GM12873 (cell line): ENCODE measurements at regions not wholly inside any gene's neighbourhood (a gene's known extent, or its start where the extent isn't known, plus 50 kb on each side); places are given as distances from the start of the nearest gene placed in this dataset.

Experiments used
- TF ChIP-seq, protein P1 (sequence below): IDR thresholded peaks from 2 replicates; pipeline ENCODE4 v1.5.1; 2012; ENCODE audit warnings: low read depth, mild to moderate bottlenecking, moderate library complexity, low read length, control low read depth; ENCODE audit not compliant: insufficient read depth; ENCODE audit errors: missing control alignments

DNA sequence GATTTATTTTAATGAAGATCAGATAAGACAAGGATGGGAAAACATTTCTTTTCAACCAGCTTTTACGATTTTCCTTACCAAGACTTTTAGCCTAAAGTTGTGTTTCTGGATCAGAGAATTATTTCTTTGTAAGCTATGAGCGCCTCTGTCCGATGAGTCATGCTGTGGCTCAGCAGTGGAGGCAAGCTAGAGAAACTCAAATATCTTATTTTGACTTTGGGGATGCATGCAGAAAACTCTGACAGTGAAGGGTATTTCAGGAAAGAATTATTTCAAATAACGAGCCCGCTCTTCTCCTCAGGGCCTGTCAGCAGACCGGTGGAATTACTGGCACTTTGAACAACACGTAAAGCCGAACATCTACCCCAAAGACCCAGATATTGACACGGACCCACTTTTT, 77.9 kb upstream of the OR5AK2 start:
- TF ChIP-seq, protein P1, sequence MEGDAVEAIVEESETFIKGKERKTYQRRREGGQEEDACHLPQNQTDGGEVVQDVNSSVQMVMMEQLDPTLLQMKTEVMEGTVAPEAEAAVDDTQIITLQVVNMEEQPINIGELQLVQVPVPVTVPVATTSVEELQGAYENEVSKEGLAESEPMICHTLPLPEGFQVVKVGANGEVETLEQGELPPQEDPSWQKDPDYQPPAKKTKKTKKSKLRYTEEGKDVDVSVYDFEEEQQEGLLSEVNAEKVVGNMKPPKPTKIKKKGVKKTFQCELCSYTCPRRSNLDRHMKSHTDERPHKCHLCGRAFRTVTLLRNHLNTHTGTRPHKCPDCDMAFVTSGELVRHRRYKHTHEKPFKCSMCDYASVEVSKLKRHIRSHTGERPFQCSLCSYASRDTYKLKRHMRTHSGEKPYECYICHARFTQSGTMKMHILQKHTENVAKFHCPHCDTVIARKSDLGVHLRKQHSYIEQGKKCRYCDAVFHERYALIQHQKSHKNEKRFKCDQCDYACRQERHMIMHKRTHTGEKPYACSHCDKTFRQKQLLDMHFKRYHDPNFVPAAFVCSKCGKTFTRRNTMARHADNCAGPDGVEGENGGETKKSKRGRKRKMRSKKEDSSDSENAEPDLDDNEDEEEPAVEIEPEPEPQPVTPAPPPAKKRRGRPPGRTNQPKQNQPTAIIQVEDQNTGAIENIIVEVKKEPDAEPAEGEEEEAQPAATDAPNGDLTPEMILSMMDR, result no peak

DNA sequence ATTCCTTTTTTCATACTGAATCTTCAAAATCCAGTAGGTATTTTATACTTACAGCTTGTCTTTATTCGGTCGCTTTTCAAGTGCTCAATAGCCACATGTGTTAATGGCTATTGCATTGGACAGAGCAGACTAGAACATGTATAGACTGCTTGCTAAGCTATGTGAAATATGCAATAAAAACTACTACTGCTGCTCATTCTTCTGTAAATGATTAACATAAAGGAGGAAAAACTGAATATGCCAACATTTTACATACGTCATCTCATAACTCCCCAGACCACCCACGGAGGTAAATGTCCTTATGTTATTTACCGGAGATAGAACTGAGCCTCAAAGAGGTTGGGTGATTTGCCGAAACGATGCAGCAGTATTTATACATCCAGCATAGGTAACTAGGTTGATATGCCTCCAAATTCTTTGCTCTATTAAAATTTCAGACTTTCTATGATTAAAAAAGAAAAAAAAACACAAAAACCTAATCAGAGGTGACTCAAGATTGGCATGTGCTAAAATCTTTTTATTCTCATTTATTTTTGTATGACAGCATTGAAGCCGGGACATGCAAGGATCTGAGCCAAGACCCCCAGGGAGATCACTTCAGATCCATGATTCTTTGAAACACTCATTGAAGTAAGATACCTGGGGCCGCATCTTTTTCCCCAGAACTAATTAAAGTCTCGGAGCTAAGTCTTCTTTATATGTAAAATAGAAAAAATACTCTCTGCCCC, 78.5 kb upstream of the OR5AK2 start:
- TF ChIP-seq, protein P1, result no peak

DNA sequence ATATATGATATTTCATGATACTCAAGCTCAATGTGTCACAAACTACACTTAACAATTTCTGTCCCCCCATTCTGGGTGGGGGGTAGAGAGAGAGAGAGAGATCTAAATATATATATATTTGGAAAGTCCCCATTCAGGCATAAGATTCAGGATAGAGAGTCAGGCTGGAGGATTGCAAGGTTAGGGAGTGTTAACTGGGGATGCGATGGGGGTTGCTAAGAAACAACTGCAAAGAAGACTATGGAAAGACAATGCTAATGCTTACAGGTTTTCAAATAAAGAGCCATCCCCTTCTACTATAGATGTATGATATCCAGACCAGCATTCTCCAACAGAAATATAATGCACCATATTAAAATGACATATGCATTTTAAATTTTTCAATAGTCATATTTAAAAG, 79.2 kb upstream of the OR5AK2 start:
- TF ChIP-seq, protein P1, result no peak

DNA sequence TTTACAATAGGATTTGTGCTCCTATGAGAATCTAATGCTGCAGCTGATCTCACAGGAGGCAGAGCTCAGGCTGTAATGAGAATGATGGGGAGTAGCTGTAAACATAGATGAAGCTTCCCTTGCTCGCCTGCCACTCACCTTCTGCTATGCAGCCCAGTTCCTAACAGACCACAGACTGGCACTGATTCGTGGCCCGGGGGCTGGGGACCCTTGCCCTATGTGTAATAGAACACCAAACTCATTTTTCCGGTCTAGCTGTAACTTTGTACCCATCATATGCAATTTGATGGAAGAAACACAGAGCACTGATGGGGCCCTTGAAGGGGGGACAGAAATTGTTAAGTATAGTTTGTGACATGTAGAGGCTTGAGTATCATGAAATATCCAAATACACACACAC, 79.6 kb upstream of the OR5AK2 start:
- TF ChIP-seq, protein P1, result no peak

DNA sequence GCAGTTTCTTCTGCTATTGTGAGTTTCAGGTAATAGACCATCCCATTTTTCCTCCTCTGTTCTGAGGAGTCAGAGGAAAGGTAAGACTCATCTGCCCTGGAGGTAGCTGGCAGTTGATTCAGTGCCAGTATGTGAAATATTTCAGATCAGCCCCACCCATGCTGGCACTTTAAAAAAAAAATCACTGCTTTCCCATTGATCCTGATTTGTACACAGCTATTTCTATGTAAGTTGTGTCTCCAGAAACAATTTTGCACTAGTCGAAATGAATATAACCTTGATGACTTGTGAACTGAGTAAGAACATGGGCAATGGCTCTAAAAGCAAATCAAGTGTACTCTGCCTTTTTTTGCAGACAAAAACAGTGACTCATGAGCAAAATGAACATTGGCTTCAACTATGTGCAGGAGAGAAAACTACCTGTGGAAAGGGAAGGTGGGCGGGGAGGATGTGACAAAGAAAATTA, 82.0 kb upstream of the OR5AK2 start:
- TF ChIP-seq, protein P1, result no peak

DNA sequence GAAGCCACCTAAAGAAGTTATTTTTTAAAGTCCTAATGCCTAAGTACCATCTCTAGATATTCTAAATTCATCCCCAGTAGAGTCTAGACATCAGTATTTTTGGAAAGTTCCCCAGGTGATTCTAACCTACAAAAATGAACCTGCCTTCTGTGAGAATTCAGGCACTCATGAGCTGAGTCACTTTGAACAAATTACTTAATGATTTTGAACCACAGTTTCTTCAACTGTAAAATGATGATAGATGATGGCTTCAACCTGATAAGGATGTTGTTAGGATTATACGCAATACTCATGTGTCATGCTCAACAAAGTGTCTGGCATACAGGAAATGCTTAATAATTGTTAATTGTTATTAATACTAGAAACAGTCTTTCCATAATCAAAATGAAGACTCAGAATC, 82.8 kb upstream of the OR5AK2 start:
- TF ChIP-seq, protein P1, result no peak

DNA sequence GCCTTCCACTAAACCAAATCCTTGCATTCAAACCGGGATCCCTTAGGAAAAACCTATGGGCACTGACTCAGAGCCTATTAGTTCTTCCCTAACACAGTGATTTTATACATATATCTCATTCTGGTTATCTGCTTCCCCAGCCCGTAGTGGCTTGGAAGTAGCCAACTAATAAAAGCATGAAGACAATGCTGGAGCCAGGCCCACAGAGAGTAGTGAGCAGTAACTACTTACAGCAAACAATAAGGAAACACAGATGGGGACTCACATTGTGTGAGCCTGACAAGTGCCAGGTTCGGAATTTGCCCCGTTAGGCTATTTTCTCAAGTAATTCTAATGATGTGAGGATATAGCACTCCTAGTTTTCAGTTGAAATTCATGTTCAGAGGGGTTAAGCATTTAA, 83.3 kb upstream of the OR5AK2 start:
- TF ChIP-seq, protein P1, result no peak
